Kidney (tissue), 13 donors: ENCODE measurements at regions not wholly inside any gene's neighbourhood (a gene's known extent, or its start where the extent isn't known, plus 50 kb on each side); places are given as distances from the start of the nearest gene placed in this dataset.

Experiments
- DNase-seq, 5 donors: peaks; one replicate each; pipeline ENCODE4 v3.0.0-alpha.2; 2013 to 2020
- FAIRE-seq: peaks from 2 replicates; lab custom pipeline; 2012; peaks lifted over from hg19 to GRCh38; lab: Jason Lieb, UNC
- H3K27ac ChIP-seq, 2 donors: one replicate each; pipeline ENCODE4 v1.7.0; 2013; ENCODE audit warnings: low read depth in 2 of 2, low read length in 2 of 2, inconsistent platforms in 1 of 2
- H3K27me3 ChIP-seq: one replicate; pipeline ENCODE4 v1.7.1; 2013; ENCODE audit warnings: low read length, inconsistent platforms; ENCODE audit not compliant: control insufficient read depth, insufficient read depth
- H3K36me3 ChIP-seq, 3 donors: one replicate each; pipeline versions ENCODE4 v1.7.0 to v1.7.1; 2013; ENCODE audit warnings: low read length in 3 of 3, control low read depth in 1 of 3, inconsistent platforms in 1 of 3; ENCODE audit not compliant: insufficient read depth in 3 of 3, control insufficient read depth in 2 of 3
- H3K4me1 ChIP-seq, 3 donors: one replicate each; pipeline versions ENCODE4 v1.7.0 to v1.7.1; 2013; ENCODE audit warnings: low read length in 3 of 3, inconsistent platforms in 1 of 3, low read depth in 1 of 3; ENCODE audit not compliant: control insufficient read depth in 2 of 3, insufficient read depth in 2 of 3
- H3K4me3 ChIP-seq, 3 donors: one replicate each; pipeline versions ENCODE4 v1.7.0 to v1.8.1; 2013; ENCODE audit warnings: low read length in 3 of 3, control low read depth in 1 of 3, inconsistent platforms in 1 of 3
- H3K9ac ChIP-seq, 3 donors: one replicate each; pipeline versions ENCODE4 v1.7.0 to v1.7.1; 2013; ENCODE audit warnings: low read length in 3 of 3, control low read depth in 1 of 3, inconsistent platforms in 1 of 3
- H3K9me3 ChIP-seq, 3 donors: one replicate each; pipeline versions ENCODE4 v1.7.0 to v1.7.1; 2013; ENCODE audit warnings: low read length in 3 of 3, control low read depth in 1 of 3, inconsistent platforms in 1 of 3; ENCODE audit not compliant: control insufficient read depth in 2 of 3, insufficient read depth in 1 of 3
- intact Hi-C: fragments of 100-400 bp; cut with DNase I; formaldehyde crosslinking; loops from one replicate; pipeline ENCODE4 v1.11.1; 2022
- TF ChIP-seq, protein P1 (sequence below): IDR thresholded peaks from 3 replicates; pipeline ENCODE4 v1.5.1; 2012; ENCODE audit warnings: mild to moderate bottlenecking, moderate library complexity, borderline replicate concordance; ENCODE audit not compliant: insufficient read depth; ENCODE audit errors: extremely low read depth
- donor health status: control.
- donor health status: control.
- donor health status: control.
- donor health status: control.
- donor health status: control.
- donor health status: DM: yes; HTN: yes; CAD: no.
- donor health status: Normal renal cell carcinoma (clear cell type).

DNA sequence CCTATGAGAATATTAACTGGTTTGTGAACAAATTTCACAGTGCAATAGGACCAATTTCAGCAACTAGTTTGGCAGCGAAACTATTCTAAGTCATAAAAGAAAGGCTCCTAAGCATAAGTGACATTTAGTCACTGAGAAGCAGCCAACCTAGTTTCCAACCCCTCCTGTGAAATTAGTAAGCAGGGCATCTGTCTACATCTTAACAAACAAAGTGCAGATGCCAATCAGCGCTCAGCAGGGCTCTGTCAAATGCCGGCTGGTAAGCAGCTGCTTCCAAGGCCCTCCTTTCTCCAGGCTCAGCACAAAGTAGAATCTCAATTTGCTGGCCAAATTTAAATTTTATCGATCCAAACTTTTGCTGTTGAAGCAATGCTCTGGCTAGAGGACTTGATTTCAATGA is 124.7 kb downstream of the ICOS start:
- Histone ChIP-seq H3K36me3 (no peaks in the 10 kb centered on the region), H3K9me3 (no peaks in the 10 kb centered on the region), H3K27ac (no peak overlapping the region), H3K27me3 (no peaks in the 10 kb centered on the region), H3K9ac (no peak overlapping the region), H3K4me1 (no peaks in the 10 kb centered on the region), H3K4me3 (no peak overlapping the region)
- no peak for FAIRE-seq
- TF ChIP-seq, protein P1, sequence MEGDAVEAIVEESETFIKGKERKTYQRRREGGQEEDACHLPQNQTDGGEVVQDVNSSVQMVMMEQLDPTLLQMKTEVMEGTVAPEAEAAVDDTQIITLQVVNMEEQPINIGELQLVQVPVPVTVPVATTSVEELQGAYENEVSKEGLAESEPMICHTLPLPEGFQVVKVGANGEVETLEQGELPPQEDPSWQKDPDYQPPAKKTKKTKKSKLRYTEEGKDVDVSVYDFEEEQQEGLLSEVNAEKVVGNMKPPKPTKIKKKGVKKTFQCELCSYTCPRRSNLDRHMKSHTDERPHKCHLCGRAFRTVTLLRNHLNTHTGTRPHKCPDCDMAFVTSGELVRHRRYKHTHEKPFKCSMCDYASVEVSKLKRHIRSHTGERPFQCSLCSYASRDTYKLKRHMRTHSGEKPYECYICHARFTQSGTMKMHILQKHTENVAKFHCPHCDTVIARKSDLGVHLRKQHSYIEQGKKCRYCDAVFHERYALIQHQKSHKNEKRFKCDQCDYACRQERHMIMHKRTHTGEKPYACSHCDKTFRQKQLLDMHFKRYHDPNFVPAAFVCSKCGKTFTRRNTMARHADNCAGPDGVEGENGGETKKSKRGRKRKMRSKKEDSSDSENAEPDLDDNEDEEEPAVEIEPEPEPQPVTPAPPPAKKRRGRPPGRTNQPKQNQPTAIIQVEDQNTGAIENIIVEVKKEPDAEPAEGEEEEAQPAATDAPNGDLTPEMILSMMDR, result no peak
- DNase-seq, result no peak
- intact Hi-C loops, result no loop called here

DNA sequence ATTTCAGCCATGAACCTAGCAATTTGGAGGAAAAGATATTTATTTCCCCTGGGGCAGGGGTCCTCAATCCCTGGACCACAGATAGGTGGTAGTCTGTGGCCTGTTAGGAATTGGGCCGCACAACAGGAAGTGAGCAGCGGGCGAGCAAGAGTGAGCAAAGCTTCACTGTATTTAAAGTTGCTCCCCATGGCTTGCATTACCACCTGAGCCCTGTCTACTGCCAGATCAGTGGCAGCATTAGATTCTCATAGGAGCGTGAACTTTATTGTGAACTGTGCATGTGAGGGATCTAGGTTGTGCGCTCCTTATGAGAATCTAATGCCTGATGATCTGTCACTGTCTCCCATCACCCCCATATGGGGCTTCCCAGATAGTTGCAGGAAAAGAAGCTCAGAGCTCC is 127.6 kb downstream of the ICOS start:
- H3K9ac ChIP-seq, result no peak overlapping the region
- DNase-seq (no peak), FAIRE-seq (no peak)
- no peaks in the 10 kb centered on the region for H3K4me1 ChIP-seq
- TF ChIP-seq, protein P1, result no peak
- H3K4me3 ChIP-seq, result no peak overlapping the region
- H3K27ac ChIP-seq, result no peak overlapping the region
- peaks cover 0 to 4% (median 0%) of the 10 kb centered on the region in 3 donors for H3K9me3 ChIP-seq
- intact Hi-C loops, result no loop called here
- no peaks in the 10 kb centered on the region for H3K27me3 ChIP-seq
- H3K36me3 ChIP-seq, result no peaks in the 10 kb centered on the region

DNA sequence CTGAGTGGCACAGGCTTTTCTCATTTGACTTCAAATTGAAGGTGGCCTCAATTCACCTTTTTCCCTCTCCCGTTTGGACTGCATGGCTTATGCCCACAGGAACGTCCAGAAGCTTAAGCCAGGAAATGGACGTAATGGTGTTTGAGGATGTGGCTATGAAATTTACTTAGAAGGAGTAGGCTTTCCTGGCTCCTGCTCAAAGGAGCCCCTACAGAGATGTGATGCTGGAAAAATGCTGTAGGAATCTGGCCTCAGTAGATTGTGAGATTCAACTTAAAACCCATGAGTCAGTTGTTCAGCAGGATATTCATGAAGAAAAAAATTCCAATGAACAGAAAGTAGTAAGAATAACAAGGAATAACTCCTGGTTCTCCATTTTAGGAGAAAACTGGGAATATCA is 129.0 kb downstream of the ICOS start:
- no peak overlapping the region for H3K27ac ChIP-seq
- TF ChIP-seq, protein P1, result no peak
- intact Hi-C loops, result no loop called here
- no peak overlapping the region for H3K9ac ChIP-seq
- H3K27me3 ChIP-seq, result no peaks in the 10 kb centered on the region
- peaks cover 0 to 4% (median 0%) of the 10 kb centered on the region in 3 donors for H3K9me3 ChIP-seq
- no peaks in the 10 kb centered on the region for H3K4me1 ChIP-seq
- FAIRE-seq (no peak), DNase-seq (no peak)
- no peaks in the 10 kb centered on the region for H3K36me3 ChIP-seq
- no peak overlapping the region for H3K4me3 ChIP-seq

DNA sequence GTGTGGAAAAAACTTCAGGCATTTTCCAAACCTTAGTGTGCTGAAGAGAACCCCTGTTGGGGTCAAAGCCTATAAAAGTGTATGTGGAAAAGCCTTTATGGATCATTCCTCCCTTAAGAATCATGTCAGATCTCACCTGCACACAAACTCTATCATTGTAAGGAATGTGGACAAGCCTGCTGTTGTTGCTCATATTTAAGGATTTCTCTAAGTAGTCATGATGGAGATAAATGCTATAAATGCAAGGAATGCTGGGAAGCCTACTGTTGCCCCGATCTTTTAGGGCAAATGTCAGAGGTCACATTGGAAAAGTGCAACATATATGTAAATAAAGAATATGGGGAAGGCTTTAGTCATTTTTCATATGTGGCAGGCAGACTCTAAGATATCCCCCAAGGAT is 129.5 kb downstream of the ICOS start:
- Histone ChIP-seq H3K9ac (no peak overlapping the region), H3K27me3 (no peaks in the 10 kb centered on the region), H3K27ac (no peak overlapping the region), H3K36me3 (no peaks in the 10 kb centered on the region), H3K9me3 (peaks cover 0 to 4% (median 0%) of the 10 kb centered on the region in 3 donors), H3K4me1 (no peaks in the 10 kb centered on the region), H3K4me3 (no peak overlapping the region)
- FAIRE-seq, result no peak
- intact Hi-C loops, result no loop called here
- TF ChIP-seq, protein P1, result no peak
- no peak for DNase-seq
